H1 (cell line): ENCODE measurements at regions not wholly inside any gene's neighbourhood (a gene's known extent, or its start where the extent isn't known, plus 50 kb on each side); places are given as distances from the start of the nearest gene placed in this dataset.

Source experiments
- CTCF ChIP-seq, 3 experiments: IDR thresholded peaks; 1 replicate in 2 of 3; 2 replicates in 1 of 3; pipeline versions ENCODE4 v1.5.1 to v1.6.1; 2011; ENCODE audit warnings: low read length in 3 of 3, mild to moderate bottlenecking in 3 of 3, inconsistent platforms in 2 of 3, low read depth in 1 of 3, moderate library complexity in 1 of 3; ENCODE audit not compliant: insufficient read depth in 1 of 3; ENCODE audit errors: control extremely low read depth in 1 of 3
- RAD21 ChIP-seq, 2 experiments: IDR thresholded peaks in 1 of 2; conservative IDR thresholded peaks in 1 of 2; 2 replicates each; pipeline ENCODE4 v1.6.1; 2011; ENCODE audit warnings: low read depth in 2 of 2, low read length in 2 of 2, improper control_type of control experiment in 1 of 2, inconsistent platforms in 1 of 2, mild to moderate bottlenecking in 1 of 2, moderate library complexity in 1 of 2
- SP1 ChIP-seq: IDR thresholded peaks from 2 replicates; pipeline ENCODE4 v1.6.1; 2011; ENCODE audit warnings: low read depth, low read length
- SP4 ChIP-seq: IDR thresholded peaks from 2 replicates; pipeline ENCODE4 v1.6.1; 2012; ENCODE audit warnings: low read length, inconsistent platforms

GRCh38 chr6:139779988-139780774 lies 405.7 kb upstream of the CITED2 start (continued):
- TF ChIP-seq SP4 (no peak), CTCF (IDR thresholded peaks at IDR 0.05; ENCODE audit: control extremely low read depth in 1 of 3, insufficient read depth in 1 of 3, low read depth in 1 of 3, low read length in 3 of 3) (no peak), SP1 (no peak), RAD21 (IDR thresholded peaks at IDR 0.05 in 1 of 2, conservative IDR thresholded peaks at IDR 0.05 in 1 of 2; ENCODE audit: low read depth in 2 of 2, low read length in 2 of 2) (no peak)
- TF ChIP-seq, all 59 proteins: peak for 0
